GM23338 (cell line): ENCODE measurements at regions not wholly inside any gene's neighbourhood (a gene's known extent, or its start where the extent isn't known, plus 50 kb on each side); places are given as distances from the start of the nearest gene placed in this dataset.

Experiments used
- CREB1 ChIP-seq: fragments of 250-450 bp; sonication (Bioruptor Pico); IDR thresholded peaks from 2 replicates; pipeline ENCODE4 v1.5.0; 2020; ENCODE audit warnings: low read depth, mild to moderate bottlenecking, moderate library complexity
- EZH2 ChIP-seq: fragments of 200-600 bp; sonication (generic); IDR thresholded peaks from one replicate; pipeline ENCODE4 v1.8.0; 2017; ENCODE audit warnings: antibody characterized with exemption, mild to moderate bottlenecking, low read depth; ENCODE audit not compliant: unreplicated experiment
- EZH2phosphoT487 ChIP-seq: fragments of 200-600 bp; sonication (generic); IDR thresholded peaks from one replicate; pipeline ENCODE4 v1.8.1; 2018; ENCODE audit warnings: antibody characterized with exemption; ENCODE audit not compliant: unreplicated experiment
- JUNB ChIP-seq: IDR thresholded peaks from one replicate; pipeline ENCODE4 v1.6.1; 2016; ENCODE audit warnings: antibody characterized with exemption; ENCODE audit not compliant: unreplicated experiment
- NANOG ChIP-seq: IDR thresholded peaks from 2 replicates; pipeline ENCODE4 v1.6.1; 2016; ENCODE audit warnings: antibody characterized with exemption, borderline replicate concordance
- POLR2AphosphoS5 ChIP-seq: IDR thresholded peaks from 2 replicates; pipeline ENCODE4 v1.6.1; 2016; ENCODE audit warnings: antibody characterized with exemption, low read depth
- STAT1 ChIP-seq: IDR thresholded peaks from one replicate; pipeline ENCODE4 v1.6.1; 2016; ENCODE audit warnings: antibody characterized with exemption; ENCODE audit not compliant: unreplicated experiment
- ZNF114 ChIP-seq: fragments of 250-450 bp; sonication (Bioruptor Pico); IDR thresholded peaks from 2 replicates; pipeline ENCODE4 v1.5.0; 2020; ENCODE audit warnings: mild to moderate bottlenecking, moderate library complexity
- ZNF331 ChIP-seq: fragments of 250-450 bp; sonication (Bioruptor Pico); IDR thresholded peaks from 2 replicates; pipeline ENCODE4 v1.5.0; 2020; ENCODE audit warnings: low read depth, mild to moderate bottlenecking, moderate library complexity
- TF ChIP-seq, protein P1 (sequence below), 2 experiments: fragments of 200-600 bp in 1 of 2; sonication (generic) in 1 of 2; conservative IDR thresholded peaks; 2 replicates each; pipeline versions ENCODE4 v1.5.1 to v1.6.1; 2016 to 2017; ENCODE audit warnings: antibody characterized with exemption in 2 of 2, low read depth in 2 of 2, mild to moderate bottlenecking in 2 of 2, moderate library complexity in 1 of 2
- TF ChIP-seq, protein P2 (sequence below): IDR thresholded peaks from one replicate; pipeline ENCODE4 v1.6.1; 2018; ENCODE audit warnings: antibody characterized with exemption; ENCODE audit not compliant: unreplicated experiment
- TF ChIP-seq, protein P3 (sequence below): IDR thresholded peaks from 2 replicates; pipeline ENCODE4 v1.6.1; 2016; ENCODE audit warnings: antibody characterized with exemption
- TF ChIP-seq, protein P4 (sequence below): fragments of 250-450 bp; sonication (Bioruptor Pico); IDR thresholded peaks from 2 replicates; pipeline ENCODE4 v1.5.0; 2020; ENCODE audit warnings: mild to moderate bottlenecking, moderate library complexity

DNA sequence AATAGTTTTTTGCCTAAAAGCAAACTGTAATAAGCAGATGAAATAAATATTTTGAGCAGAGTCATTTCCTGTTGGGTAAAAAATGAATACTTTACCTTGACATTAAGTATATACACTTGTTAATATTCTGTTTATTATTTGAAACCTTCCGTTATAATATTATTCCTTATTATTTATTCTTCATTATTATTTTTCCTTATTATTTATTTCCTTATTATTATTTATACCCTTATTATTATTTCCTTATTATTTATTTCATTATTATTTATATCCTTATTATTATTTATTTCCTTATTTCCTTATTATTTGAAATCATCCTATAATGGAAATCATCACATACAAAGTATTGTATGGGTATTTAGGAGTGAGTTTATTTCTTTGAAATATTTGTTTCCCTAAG, 232.2 kb upstream of the RBBP8 start:
- TF ChIP-seq, protein P1, sequence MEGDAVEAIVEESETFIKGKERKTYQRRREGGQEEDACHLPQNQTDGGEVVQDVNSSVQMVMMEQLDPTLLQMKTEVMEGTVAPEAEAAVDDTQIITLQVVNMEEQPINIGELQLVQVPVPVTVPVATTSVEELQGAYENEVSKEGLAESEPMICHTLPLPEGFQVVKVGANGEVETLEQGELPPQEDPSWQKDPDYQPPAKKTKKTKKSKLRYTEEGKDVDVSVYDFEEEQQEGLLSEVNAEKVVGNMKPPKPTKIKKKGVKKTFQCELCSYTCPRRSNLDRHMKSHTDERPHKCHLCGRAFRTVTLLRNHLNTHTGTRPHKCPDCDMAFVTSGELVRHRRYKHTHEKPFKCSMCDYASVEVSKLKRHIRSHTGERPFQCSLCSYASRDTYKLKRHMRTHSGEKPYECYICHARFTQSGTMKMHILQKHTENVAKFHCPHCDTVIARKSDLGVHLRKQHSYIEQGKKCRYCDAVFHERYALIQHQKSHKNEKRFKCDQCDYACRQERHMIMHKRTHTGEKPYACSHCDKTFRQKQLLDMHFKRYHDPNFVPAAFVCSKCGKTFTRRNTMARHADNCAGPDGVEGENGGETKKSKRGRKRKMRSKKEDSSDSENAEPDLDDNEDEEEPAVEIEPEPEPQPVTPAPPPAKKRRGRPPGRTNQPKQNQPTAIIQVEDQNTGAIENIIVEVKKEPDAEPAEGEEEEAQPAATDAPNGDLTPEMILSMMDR (conservative IDR thresholded peaks at IDR 0.05; ENCODE audit: low read depth in 2 of 2) = no peak
- TF ChIP-seq EZH2 (no peak), JUNB (no peak), EZH2phosphoT487 (no peak), POLR2AphosphoS5 (no peak), STAT1 (no peak), CREB1 (CRISPR knock-in tag) (no peak), ZNF114 (CRISPR knock-in tag) (no peak), NANOG (no peak), ZNF331 (no peak)
- TF ChIP-seq, protein P2, sequence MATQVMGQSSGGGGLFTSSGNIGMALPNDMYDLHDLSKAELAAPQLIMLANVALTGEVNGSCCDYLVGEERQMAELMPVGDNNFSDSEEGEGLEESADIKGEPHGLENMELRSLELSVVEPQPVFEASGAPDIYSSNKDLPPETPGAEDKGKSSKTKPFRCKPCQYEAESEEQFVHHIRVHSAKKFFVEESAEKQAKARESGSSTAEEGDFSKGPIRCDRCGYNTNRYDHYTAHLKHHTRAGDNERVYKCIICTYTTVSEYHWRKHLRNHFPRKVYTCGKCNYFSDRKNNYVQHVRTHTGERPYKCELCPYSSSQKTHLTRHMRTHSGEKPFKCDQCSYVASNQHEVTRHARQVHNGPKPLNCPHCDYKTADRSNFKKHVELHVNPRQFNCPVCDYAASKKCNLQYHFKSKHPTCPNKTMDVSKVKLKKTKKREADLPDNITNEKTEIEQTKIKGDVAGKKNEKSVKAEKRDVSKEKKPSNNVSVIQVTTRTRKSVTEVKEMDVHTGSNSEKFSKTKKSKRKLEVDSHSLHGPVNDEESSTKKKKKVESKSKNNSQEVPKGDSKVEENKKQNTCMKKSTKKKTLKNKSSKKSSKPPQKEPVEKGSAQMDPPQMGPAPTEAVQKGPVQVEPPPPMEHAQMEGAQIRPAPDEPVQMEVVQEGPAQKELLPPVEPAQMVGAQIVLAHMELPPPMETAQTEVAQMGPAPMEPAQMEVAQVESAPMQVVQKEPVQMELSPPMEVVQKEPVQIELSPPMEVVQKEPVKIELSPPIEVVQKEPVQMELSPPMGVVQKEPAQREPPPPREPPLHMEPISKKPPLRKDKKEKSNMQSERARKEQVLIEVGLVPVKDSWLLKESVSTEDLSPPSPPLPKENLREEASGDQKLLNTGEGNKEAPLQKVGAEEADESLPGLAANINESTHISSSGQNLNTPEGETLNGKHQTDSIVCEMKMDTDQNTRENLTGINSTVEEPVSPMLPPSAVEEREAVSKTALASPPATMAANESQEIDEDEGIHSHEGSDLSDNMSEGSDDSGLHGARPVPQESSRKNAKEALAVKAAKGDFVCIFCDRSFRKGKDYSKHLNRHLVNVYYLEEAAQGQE = no peak
- TF ChIP-seq, protein P3, sequence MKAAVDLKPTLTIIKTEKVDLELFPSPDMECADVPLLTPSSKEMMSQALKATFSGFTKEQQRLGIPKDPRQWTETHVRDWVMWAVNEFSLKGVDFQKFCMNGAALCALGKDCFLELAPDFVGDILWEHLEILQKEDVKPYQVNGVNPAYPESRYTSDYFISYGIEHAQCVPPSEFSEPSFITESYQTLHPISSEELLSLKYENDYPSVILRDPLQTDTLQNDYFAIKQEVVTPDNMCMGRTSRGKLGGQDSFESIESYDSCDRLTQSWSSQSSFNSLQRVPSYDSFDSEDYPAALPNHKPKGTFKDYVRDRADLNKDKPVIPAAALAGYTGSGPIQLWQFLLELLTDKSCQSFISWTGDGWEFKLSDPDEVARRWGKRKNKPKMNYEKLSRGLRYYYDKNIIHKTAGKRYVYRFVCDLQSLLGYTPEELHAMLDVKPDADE = no peak
- TF ChIP-seq, protein P4, sequence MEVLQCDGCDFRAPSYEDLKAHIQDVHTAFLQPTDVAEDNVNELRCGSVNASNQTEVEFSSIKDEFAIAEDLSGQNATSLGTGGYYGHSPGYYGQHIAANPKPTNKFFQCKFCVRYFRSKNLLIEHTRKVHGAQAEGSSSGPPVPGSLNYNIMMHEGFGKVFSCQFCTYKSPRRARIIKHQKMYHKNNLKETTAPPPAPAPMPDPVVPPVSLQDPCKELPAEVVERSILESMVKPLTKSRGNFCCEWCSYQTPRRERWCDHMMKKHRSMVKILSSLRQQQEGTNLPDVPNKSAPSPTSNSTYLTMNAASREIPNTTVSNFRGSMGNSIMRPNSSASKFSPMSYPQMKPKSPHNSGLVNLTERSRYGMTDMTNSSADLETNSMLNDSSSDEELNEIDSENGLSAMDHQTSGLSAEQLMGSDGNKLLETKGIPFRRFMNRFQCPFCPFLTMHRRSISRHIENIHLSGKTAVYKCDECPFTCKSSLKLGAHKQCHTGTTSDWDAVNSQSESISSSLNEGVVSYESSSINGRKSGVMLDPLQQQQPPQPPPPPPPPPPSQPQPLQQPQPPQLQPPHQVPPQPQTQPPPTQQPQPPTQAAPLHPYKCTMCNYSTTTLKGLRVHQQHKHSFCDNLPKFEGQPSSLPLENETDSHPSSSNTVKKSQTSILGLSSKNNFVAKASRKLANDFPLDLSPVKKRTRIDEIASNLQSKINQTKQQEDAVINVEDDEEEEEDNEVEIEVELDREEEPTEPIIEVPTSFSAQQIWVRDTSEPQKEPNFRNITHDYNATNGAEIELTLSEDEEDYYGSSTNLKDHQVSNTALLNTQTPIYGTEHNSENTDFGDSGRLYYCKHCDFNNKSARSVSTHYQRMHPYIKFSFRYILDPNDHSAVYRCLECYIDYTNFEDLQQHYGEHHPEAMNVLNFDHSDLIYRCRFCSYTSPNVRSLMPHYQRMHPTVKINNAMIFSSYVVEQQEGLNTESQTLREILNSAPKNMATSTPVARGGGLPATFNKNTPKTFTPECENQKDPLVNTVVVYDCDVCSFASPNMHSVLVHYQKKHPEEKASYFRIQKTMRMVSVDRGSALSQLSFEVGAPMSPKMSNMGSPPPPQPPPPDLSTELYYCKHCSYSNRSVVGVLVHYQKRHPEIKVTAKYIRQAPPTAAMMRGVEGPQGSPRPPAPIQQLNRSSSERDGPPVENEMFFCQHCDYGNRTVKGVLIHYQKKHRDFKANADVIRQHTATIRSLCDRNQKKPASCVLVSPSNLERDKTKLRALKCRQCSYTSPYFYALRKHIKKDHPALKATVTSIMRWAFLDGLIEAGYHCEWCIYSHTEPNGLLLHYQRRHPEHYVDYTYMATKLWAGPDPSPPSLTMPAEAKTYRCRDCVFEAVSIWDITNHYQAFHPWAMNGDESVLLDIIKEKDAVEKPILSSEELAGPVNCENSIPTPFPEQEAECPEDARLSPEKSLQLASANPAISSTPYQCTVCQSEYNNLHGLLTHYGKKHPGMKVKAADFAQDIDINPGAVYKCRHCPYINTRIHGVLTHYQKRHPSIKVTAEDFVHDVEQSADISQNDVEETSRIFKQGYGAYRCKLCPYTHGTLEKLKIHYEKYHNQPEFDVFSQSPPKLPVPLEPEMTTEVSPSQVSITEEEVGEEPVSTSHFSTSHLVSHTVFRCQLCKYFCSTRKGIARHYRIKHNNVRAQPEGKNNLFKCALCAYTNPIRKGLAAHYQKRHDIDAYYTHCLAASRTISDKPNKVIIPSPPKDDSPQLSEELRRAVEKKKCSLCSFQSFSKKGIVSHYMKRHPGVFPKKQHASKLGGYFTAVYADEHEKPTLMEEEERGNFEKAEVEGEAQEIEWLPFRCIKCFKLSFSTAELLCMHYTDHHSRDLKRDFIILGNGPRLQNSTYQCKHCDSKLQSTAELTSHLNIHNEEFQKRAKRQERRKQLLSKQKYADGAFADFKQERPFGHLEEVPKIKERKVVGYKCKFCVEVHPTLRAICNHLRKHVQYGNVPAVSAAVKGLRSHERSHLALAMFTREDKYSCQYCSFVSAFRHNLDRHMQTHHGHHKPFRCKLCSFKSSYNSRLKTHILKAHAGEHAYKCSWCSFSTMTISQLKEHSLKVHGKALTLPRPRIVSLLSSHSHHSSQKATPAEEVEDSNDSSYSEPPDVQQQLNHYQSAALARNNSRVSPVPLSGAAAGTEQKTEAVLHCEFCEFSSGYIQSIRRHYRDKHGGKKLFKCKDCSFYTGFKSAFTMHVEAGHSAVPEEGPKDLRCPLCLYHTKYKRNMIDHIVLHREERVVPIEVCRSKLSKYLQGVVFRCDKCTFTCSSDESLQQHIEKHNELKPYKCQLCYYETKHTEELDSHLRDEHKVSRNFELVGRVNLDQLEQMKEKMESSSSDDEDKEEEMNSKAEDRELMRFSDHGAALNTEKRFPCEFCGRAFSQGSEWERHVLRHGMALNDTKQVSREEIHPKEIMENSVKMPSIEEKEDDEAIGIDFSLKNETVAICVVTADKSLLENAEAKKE (CRISPR knock-in tag) = no peak
